Umbilical cord (tissue), 1 donor: ENCODE measurements at regions not wholly inside any gene's neighbourhood (a gene's known extent, or its start where the extent isn't known, plus 50 kb on each side); places are given as distances from the start of the nearest gene placed in this dataset.
A peak's percentile ranks its signal among the peaks of the same experiment; 100 is the strongest.

Source experiments
- DNase-seq: peaks from one replicate; pipeline ENCODE4 v3.0.0-alpha.2; 2015; ENCODE audit warnings: low spot score

GRCh38 chr10:94043431-94043990 is 49.8 kb downstream of the PLCE1 start:
- no peak for DNase-seq

DNA sequence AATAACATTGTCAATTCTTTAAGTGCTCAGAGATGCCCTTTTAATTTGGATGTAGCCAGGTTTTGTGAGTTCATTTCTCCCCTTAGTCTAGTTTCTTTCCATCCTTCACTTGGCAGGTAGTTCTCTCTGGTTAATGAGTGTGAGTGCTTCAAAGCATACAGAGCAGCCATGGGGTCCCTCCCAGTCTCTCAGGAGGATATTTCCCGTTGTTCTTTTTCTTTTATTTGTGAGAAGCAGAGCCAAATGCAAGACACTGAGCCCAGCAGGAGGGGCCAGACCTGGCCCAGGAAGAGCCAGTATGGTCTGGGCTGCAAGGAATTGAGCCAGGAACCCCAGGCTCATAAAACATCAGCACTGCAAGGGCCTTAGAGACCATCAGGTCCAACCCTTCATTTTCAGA is 52.4 kb downstream of the PLCE1 start:
- no peak for DNase-seq

GRCh38 chr10:94047293-94047692 is 53.6 kb downstream of the PLCE1 start:
- DNase-seq, result no peak

DNA sequence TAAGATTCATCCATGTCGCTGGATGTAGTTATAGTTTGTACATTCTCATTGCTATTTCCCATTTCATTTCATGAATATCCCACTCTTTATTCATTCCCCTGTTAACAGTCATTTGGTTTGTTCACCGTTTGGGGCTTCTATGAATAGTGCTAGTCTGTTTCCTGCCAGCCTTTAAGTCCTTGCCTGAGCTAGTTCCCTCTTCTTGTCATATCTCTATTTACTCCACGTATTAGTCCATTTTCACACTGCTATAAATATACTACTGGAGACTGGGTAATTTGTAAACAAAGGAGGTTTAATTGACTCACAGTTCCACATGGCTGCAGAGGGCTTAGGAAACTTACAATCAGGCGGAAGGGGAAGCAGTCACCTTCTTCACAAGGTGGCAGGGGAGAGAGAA is 56.2 kb downstream of the PLCE1 start:
- DNase-seq, result no peak

GRCh38 chr10:94052281-94052680 is 58.5 kb downstream of the PLCE1 start:
- no peak for DNase-seq

GRCh38 chr10:94052866-94053791 is 59.4 kb downstream of the PLCE1 start:
- DNase-seq, result peak; percentile 10

DNA sequence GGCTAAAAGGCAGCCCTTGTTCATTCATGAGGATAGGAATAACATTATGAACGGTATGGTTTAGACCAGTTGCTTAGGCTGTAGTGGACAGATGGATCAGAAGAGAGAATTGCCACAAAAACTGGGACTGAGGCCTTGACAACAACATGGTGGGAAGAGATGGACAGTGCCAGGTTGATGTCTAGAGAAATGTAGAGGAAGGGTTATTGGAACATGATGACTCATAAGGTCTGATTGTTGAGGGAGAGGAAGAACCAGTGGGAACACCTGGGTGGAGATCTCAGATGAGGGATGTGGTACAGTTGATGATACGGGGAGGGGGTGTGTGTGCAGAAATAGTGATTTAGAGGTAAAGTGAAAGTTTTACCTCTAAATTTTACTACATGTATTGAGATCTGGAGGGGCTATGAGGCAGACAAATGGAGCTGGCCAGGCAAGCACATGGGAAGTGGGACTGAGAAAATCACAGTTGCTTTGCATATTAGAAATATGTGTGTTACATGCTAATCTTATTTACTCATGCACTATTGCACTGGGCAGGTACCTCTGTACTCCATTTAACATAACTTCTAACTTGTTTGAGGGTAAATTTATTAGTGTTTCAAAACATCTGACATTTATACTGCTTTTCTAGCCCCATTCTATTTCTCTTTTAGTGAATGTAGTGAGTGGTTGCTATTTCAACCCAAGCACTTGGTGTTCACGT is 65.6 kb downstream of the PLCE1 start:
- no peak for DNase-seq

DNA sequence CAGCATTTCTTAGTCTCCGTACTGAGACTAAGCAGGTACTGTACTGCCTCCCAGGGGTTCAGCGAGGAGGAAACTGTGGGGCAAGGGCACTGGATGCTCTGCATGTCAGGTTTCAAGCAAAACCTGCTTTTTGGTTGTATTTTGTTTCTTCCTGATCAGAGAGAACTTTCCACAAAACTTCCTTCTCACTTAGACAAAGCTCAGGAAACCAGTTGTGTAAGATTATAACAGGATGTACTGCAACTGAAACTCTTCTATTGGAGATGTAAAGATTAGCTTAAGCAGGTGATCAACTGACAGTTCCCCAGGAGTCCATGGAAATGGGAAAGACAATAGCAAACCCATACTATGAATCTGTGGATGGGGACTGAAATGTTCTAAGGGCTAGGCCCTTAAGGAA is 67.3 kb downstream of the PLCE1 start:
- DNase-seq, result no peak

- DNase-seq, result no peak
Observed at GRCh38 chr10:94062611-94063010, 68.9 kb downstream of the PLCE1 start.

GRCh38 chr10:94065362-94065761 is 71.6 kb downstream of the PLCE1 start:
- no peak for DNase-seq

GRCh38 chr10:94065787-94066186 is 72.1 kb downstream of the PLCE1 start:
- no peak for DNase-seq

- DNase-seq, result peak; percentile 51
Observed at GRCh38 chr10:94066411-94066810, 72.7 kb downstream of the PLCE1 start.

- peak; percentile 20 for DNase-seq
Observed at GRCh38 chr10:94069884-94070283, 76.2 kb downstream of the PLCE1 start.

DNA sequence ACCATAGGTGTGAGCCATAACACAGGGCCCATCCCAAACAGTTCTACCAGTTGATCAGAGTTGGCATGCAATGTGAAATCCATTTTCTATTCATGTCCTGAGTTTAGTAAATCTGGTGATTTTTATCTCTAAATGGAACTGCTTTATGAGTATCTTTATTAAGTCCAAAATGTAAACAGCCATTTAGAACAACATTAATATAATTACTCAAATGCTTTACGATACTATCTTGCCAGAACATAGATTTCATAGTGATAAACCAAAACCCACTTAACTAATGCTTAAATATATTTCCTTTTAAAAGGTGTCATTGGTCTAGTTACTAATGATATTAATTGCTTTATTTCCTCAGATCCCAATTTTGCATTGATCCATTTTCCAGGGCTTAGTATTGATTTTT is 80.7 kb downstream of the PLCE1 start:
- no peak for DNase-seq

GRCh38 chr10:94075506-94075905 is 81.8 kb downstream of the PLCE1 start:
- no peak for DNase-seq

DNA sequence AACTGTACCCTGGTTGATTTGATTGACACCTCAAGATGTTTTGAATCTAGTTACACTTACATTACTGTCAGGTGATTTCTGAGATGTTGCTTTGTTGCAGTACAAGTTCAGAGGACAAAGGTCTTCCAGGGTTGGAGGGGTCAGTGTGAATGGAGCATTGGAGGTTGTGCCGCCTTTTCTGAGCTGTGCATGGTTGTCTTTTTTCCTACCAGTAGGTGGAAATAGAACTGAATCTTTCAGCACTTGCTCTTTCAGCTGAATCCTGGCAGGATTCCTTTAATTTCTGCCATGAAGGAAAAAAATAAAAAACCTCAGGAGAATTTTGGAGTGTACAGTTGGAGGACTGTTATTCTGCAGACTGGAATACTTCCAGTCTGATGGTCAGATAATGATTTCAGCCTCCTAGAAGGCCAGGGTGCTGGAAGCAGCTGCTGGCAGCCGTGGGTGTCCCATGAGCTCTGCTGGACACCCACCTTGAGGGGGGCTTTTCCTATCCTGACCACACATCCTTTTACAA is 82.7 kb downstream of the PLCE1 start:
- peak; percentile 87 for DNase-seq

DNA sequence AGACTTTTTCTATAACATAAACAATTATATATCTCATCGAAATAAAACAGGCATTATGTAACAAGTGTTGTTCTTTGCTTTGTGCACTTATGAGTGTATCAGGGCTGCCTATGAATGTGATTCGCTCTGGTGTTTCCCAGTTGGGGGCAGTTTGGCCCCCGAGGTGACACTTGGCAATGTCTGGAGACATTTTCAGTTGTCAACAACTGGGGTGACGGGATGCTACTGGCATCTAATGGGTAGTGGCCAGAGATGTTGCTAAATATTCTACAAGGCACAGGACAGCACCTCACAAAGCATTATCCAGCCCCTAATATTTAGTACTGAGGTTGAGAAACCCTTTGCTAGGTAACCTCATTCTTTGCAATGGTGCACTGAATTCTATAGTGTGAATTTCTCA is 83.3 kb downstream of the PLCE1 start:
- DNase-seq, result no peak

DNA sequence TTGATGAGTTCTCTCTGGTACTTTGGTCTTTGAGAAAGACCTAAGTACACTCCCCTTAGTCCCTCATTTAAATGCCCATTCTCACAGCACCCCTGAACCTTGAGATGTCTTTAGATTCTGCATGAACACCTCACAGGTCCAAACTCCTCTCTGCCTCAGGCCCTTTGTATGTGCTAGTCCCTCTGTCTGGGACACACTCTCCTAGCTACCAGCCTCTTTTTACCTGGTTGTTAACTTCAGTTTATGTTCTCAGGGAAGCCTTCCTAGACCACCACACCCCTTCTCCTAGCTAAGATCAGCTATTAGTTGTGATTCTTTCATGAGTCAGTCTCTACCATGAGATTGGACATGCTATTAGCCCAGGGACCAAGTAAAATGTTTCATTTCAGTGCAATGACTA is 86.4 kb downstream of the PLCE1 start:
- DNase-seq, result no peak

DNA sequence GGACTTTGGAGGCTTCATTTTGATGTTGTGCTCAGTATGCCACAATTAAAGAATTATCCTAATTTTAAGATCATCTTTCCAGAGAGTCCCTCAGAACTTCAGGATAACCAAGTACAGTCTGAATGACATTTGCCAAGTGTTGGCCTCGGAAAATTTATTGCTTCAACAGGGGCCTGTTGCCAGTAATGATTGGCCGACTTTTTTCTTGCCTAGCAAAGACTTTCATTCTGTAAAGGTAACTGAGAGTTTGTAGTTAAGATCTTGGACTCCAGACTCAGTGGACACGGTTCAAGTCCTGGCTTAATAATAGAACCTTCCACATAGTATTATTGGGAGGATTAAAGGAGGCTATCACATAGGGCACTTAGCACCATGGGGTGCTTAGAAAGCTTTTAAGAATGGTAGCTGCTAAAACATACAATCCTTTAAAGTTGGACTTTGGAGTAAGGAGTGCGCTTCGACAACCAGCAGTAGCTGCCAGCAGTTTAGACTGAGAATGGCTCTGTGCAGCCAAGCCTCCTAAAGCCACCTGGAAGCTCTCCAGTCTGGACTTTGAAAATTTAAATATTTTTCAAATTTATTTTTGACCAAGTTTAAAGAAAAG is 90.0 kb downstream of the PLCE1 start:
- DNase-seq, result no peak

- no peak for DNase-seq
Observed at GRCh38 chr10:94084344-94084743, 90.6 kb downstream of the PLCE1 start.

DNA sequence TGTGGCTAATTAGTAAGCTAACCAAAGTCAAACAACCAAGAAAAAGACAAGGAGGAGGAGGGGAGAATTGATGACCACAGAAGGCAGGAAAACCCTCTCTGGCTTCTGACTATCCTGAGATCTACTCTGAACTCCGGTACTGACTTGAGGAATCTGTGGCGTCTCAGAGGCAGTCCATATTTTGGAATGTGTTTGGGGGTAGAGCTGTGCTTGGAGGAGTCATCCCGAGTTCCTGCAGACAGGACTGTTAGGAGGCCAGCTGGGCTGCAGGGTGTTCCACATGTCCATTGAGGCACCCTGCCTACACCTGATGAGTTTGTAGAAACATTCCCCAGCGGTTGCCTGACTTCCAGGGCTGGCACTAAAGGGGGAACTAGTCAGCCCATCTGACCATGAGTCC is 91.6 kb downstream of the PLCE1 start:
- DNase-seq, result no peak
